K562 (cell line): ENCODE measurements at regions not wholly inside any gene's neighbourhood (a gene's known extent, or its start where the extent isn't known, plus 50 kb on each side); places are given as distances from the start of the nearest gene placed in this dataset.

Experiments used
- ARNT ChIP-seq, 2 experiments: fragments of 450-650 bp; IDR thresholded peaks; 2 replicates each; pipeline ENCODE4 v1.6.1; 2016; ENCODE audit warnings: mild to moderate bottlenecking in 1 of 2
- CHD4 ChIP-seq: fragments of 200-600 bp; sonication (generic); IDR thresholded peaks from 3 replicates; pipeline ENCODE4 v1.6.1; 2012; ENCODE audit warnings: low read depth, mild to moderate bottlenecking, mixed read lengths, low read length, inconsistent platforms; ENCODE audit not compliant: insufficient read depth, insufficient replicate concordance, poor library complexity, severe bottlenecking
- ETS2 ChIP-seq: IDR thresholded peaks from 2 replicates; pipeline ENCODE4 v1.6.1; 2016; ENCODE audit warnings: borderline replicate concordance, missing genetic modification characterization, mild to moderate bottlenecking, moderate library complexity, missing compliant biosample characterization; ENCODE audit not compliant: poor library complexity, severe bottlenecking
- GTF2A2 ChIP-seq: IDR thresholded peaks from 2 replicates; pipeline ENCODE4 v1.6.1; 2016; ENCODE audit warnings: mild to moderate bottlenecking, missing genetic modification characterization, missing compliant biosample characterization
- MED1 ChIP-seq: sonication (generic); formaldehyde crosslinking; IDR thresholded peaks from 2 replicates; pipeline ENCODE4 v1.8.1; 2023; ENCODE audit warnings: missing genetic modification reagents, borderline replicate concordance
- MTF1 ChIP-seq: fragments of 250-450 bp; sonication (Bioruptor Pico); IDR thresholded peaks from 2 replicates; pipeline ENCODE4 v1.9.0; 2021; ENCODE audit warnings: moderate library complexity, mild to moderate bottlenecking, inconsistent platforms, borderline replicate concordance
- MYBL2 ChIP-seq, 2 experiments: fragments of 450-650 bp in 1 of 2; sonication (generic) in 1 of 2; formaldehyde crosslinking in 1 of 2; IDR thresholded peaks; 2 replicates each; pipeline versions ENCODE4 v1.6.1 to v1.8.1; 2017 to 2022; ENCODE audit warnings: borderline replicate concordance in 1 of 2, inconsistent platforms in 1 of 2, low read depth in 1 of 2, mild to moderate bottlenecking in 1 of 2, missing genetic modification reagents in 1 of 2, moderate library complexity in 1 of 2
- POLR2A ChIP-seq: fragments of 450-650 bp; conservative IDR thresholded peaks from 2 replicates; pipeline ENCODE4 v1.6.1; 2016
- RBM14 ChIP-seq: fragments of 200-400 bp; formaldehyde crosslinking; IDR thresholded peaks from 2 replicates; pipeline ENCODE4 v1.6.1; 2018; ENCODE audit warnings: low read depth, mild to moderate bottlenecking, low read length, moderate library complexity, borderline replicate concordance; ENCODE audit not compliant: insufficient read depth
- RCOR1 ChIP-seq, 2 experiments: IDR thresholded peaks; 2 replicates each; pipeline ENCODE4 v1.6.1; 2012; ENCODE audit warnings: low read depth in 2 of 2, low read length in 2 of 2, borderline replicate concordance in 1 of 2, improper control_type of control experiment in 1 of 2
- SAP30 ChIP-seq: fragments of 200-600 bp; sonication (generic); IDR thresholded peaks from 2 replicates; pipeline ENCODE4 v1.6.1; 2012; ENCODE audit warnings: borderline replicate concordance, low read depth, mild to moderate bottlenecking, moderate library complexity, low read length, control low read depth, inconsistent platforms; ENCODE audit not compliant: insufficient read depth, poor library complexity, severe bottlenecking
- SIX5 ChIP-seq, 2 experiments: IDR thresholded peaks; 2 replicates each; pipeline ENCODE4 v1.6.1; 2011; ENCODE audit warnings: low read length in 2 of 2, borderline replicate concordance in 1 of 2, low read depth in 1 of 2, mild to moderate bottlenecking in 1 of 2, moderate library complexity in 1 of 2; ENCODE audit not compliant: insufficient read depth in 1 of 2
- SOX6 ChIP-seq: fragments of 450-650 bp; IDR thresholded peaks from 2 replicates; pipeline ENCODE4 v1.6.1; 2014; ENCODE audit warnings: mild to moderate bottlenecking
- TCF7L2 ChIP-seq: fragments of 150-350 bp; IDR thresholded peaks from 2 replicates; pipeline ENCODE4 v1.6.1; 2016; ENCODE audit warnings: low read depth, mild to moderate bottlenecking, low read length, moderate library complexity
- TEAD2 ChIP-seq: fragments of 450-650 bp; IDR thresholded peaks from 2 replicates; pipeline ENCODE4 v1.6.1; 2016; ENCODE audit warnings: missing genetic modification characterization, control low read depth, missing compliant biosample characterization
- TSC22D4 ChIP-seq: fragments of 450-650 bp; IDR thresholded peaks from 2 replicates; pipeline ENCODE4 v1.6.1; 2016; ENCODE audit warnings: missing genetic modification characterization, missing biosample characterization, control low read depth
- VEZF1 ChIP-seq: fragments of 200-800 bp; sonication (Bioruptor generic); IDR thresholded peaks from 2 replicates; pipeline ENCODE4 v1.6.1; 2017; ENCODE audit warnings: missing genetic modification characterization, missing compliant biosample characterization
- XRCC3 ChIP-seq: fragments of 450-650 bp; IDR thresholded peaks from 2 replicates; pipeline ENCODE4 v1.6.1; 2017; ENCODE audit warnings: mild to moderate bottlenecking, moderate library complexity
- XRCC5 ChIP-seq: fragments of 200-400 bp; formaldehyde crosslinking; IDR thresholded peaks from 2 replicates; pipeline ENCODE4 v1.6.1; 2017; ENCODE audit warnings: low read depth, mild to moderate bottlenecking, low read length
- ZKSCAN8 ChIP-seq: fragments of 200-800 bp; sonication (Bioruptor generic); IDR thresholded peaks from 2 replicates; pipeline ENCODE4 v1.6.1; 2016; ENCODE audit warnings: missing genetic modification characterization, missing compliant biosample characterization
- ZNF518B ChIP-seq: fragments of 250-450 bp; sonication (Bioruptor Pico); IDR thresholded peaks from 2 replicates; pipeline ENCODE4 v1.5.0; 2021; ENCODE audit warnings: mild to moderate bottlenecking, moderate library complexity
- ZNF699 ChIP-seq: fragments of 250-450 bp; sonication (Bioruptor Pico); IDR thresholded peaks from 2 replicates; pipeline ENCODE4 v1.8.0; 2021; ENCODE audit warnings: mild to moderate bottlenecking, moderate library complexity; ENCODE audit not compliant: insufficient replicate concordance

GRCh38 chr7:92904244-92905131 is 68.1 kb upstream of the CDK6 start (continued):
- peak; percentile 83 for TF ChIP-seq VEZF1
- peak in 1 of 2 experiments; percentile 61; a peak in 1 of 4 replicates for TF ChIP-seq RCOR1 (IDR thresholded peaks at IDR 0.05; ENCODE audit: borderline replicate concordance in 1 of 2, low read depth in 2 of 2, low read length in 2 of 2)
- no peak for TF ChIP-seq MED1 (CRISPR knock-in tag)
- TF ChIP-seq SAP30: no peak
- TF ChIP-seq POLR2A: no peak
- no peak for TF ChIP-seq XRCC3
- no peak for TF ChIP-seq SIX5 (IDR thresholded peaks at IDR 0.05; ENCODE audit: borderline replicate concordance in 1 of 2, insufficient read depth in 1 of 2, low read depth in 1 of 2, low read length in 2 of 2)
- TF ChIP-seq ZNF699 (CRISPR knock-in tag): no peak
- no peak for TF ChIP-seq MYBL2 (IDR thresholded peaks at IDR 0.05; ENCODE audit: low read depth)
- TF ChIP-seq MYBL2 (CRISPR knock-in tag; IDR thresholded peaks at IDR 0.05; ENCODE audit: borderline replicate concordance): no peak
- no peak for TF ChIP-seq TEAD2 (tag)
- 0 out of 4 replicates have a peak, but pooled peaks of 1 of the 2 experiments have one; percentile 51 for TF ChIP-seq ARNT (IDR thresholded peaks at IDR 0.05)
- TF ChIP-seq TSC22D4: no peak
- TF ChIP-seq RBM14: no peak
- TF ChIP-seq TCF7L2: no peak
- no peak for TF ChIP-seq MTF1 (CRISPR knock-in tag)
- no peak for TF ChIP-seq XRCC5
- TF ChIP-seq ZNF518B (CRISPR knock-in tag): no peak
- TF ChIP-seq GTF2A2 (tag): no peak
- TF ChIP-seq CHD4: no peak
- no peak for TF ChIP-seq ETS2 (tag)
- no peak for TF ChIP-seq ZKSCAN8
- TF ChIP-seq SOX6: no peak
